Nephron progenitor cell (in vitro differentiated cells): ENCODE measurements at regions not wholly inside any gene's neighbourhood (a gene's known extent, or its start where the extent isn't known, plus 50 kb on each side); places are given as distances from the start of the nearest gene placed in this dataset.

Experiments
- DNase-seq: peaks from one replicate; pipeline ENCODE4 v3.0.0; 2021
- H3K27ac Mint-ChIP-seq: 2 replicates; pipeline ENCODE4 v1.8.0; 2021; ENCODE audit warnings: mild to moderate bottlenecking, moderate library complexity, mixed read lengths
- H3K27me3 Mint-ChIP-seq: 2 replicates; pipeline ENCODE4 v1.8.0; 2021; ENCODE audit warnings: mild to moderate bottlenecking, low read depth, mixed read lengths; ENCODE audit not compliant: poor library complexity
- H3K36me3 Mint-ChIP-seq: 2 replicates; pipeline ENCODE4 v1.8.0; 2021; ENCODE audit warnings: low read depth, mixed read lengths
- H3K4me1 Mint-ChIP-seq: 2 replicates; pipeline ENCODE4 v1.8.0; 2021; ENCODE audit warnings: mixed read lengths
- H3K4me3 Mint-ChIP-seq: 2 replicates; pipeline ENCODE4 v1.8.0; 2021; ENCODE audit warnings: mild to moderate bottlenecking, moderate library complexity, mixed read lengths
- H3K9me3 Mint-ChIP-seq: 2 replicates; pipeline ENCODE4 v1.8.0; 2021; ENCODE audit warnings: mild to moderate bottlenecking, moderate library complexity, mixed read lengths
- CTCF ChIP-seq: fragments of 200-600 bp; sonication (generic); IDR thresholded peaks from 2 replicates; pipeline ENCODE4 v1.5.0; 2021; ENCODE audit warnings: antibody characterized with exemption

GRCh38 chr2:14263053-14263452 is 369.5 kb upstream of the LRATD1 start:
- no peak for DNase-seq
- no peak overlapping the region for H3K4me3 Mint-ChIP-seq
- peaks cover 6% of the 10 kb centered on the region for H3K27me3 Mint-ChIP-seq
- no peak overlapping the region for H3K27ac Mint-ChIP-seq
- no peaks in the 10 kb centered on the region for H3K4me1 Mint-ChIP-seq
- no peaks in the 10 kb centered on the region for H3K9me3 Mint-ChIP-seq
- TF ChIP-seq CTCF = no peak
- no peaks in the 10 kb centered on the region for H3K36me3 Mint-ChIP-seq

- TF ChIP-seq CTCF = no peak
- H3K9me3 Mint-ChIP-seq = peaks cover 20% of the 10 kb centered on the region
- H3K4me1 Mint-ChIP-seq = no peaks in the 10 kb centered on the region
- peaks cover 8% of the 10 kb centered on the region for H3K36me3 Mint-ChIP-seq
- H3K4me3 Mint-ChIP-seq = no peak overlapping the region
- H3K27ac Mint-ChIP-seq = no peak overlapping the region
- no peak for DNase-seq
- H3K27me3 Mint-ChIP-seq = no peaks in the 10 kb centered on the region
Measured at GRCh38 chr2:14270036-14270582, 362.4 kb upstream of the LRATD1 start.

- Mint-ChIP-seq H3K9me3 (peaks cover 25% of the 10 kb centered on the region), H3K27me3 (no peaks in the 10 kb centered on the region), H3K4me1 (no peaks in the 10 kb centered on the region), H3K36me3 (peaks cover 8% of the 10 kb centered on the region), H3K27ac (no peak overlapping the region), H3K4me3 (no peak overlapping the region)
- TF ChIP-seq CTCF = no peak
- DNase-seq = no peak
Measured at GRCh38 chr2:14272396-14273075, 360.0 kb upstream of the LRATD1 start.

- peaks cover 3% of the 10 kb centered on the region for H3K27me3 Mint-ChIP-seq
- TF ChIP-seq CTCF = no peak
- peaks cover 31% of the 10 kb centered on the region for H3K9me3 Mint-ChIP-seq
- no peak overlapping the region for H3K4me3 Mint-ChIP-seq
- peaks cover 8% of the 10 kb centered on the region for H3K36me3 Mint-ChIP-seq
- H3K4me1 Mint-ChIP-seq = no peaks in the 10 kb centered on the region
- no peak overlapping the region for H3K27ac Mint-ChIP-seq
- DNase-seq = no peak
Measured at GRCh38 chr2:14273650-14274049, 358.9 kb upstream of the LRATD1 start.

- Mint-ChIP-seq H3K36me3 (no peaks in the 10 kb centered on the region), H3K27ac (no peak overlapping the region), H3K9me3 (no peaks in the 10 kb centered on the region), H3K4me1 (peaks cover 5% of the 10 kb centered on the region), H3K27me3 (no peaks in the 10 kb centered on the region), H3K4me3 (no peak overlapping the region)
- TF ChIP-seq CTCF = no peak
- DNase-seq = no peak
Measured at GRCh38 chr2:14284244-14284643, 348.3 kb upstream of the LRATD1 start.

- no peaks in the 10 kb centered on the region for H3K36me3 Mint-ChIP-seq
- H3K27me3 Mint-ChIP-seq = no peaks in the 10 kb centered on the region
- no peak for TF ChIP-seq CTCF
- no peak overlapping the region for H3K4me3 Mint-ChIP-seq
- H3K4me1 Mint-ChIP-seq = peaks cover 6% of the 10 kb centered on the region
- DNase-seq = no peak
- H3K27ac Mint-ChIP-seq = no peak overlapping the region
- no peaks in the 10 kb centered on the region for H3K9me3 Mint-ChIP-seq
Measured at GRCh38 chr2:14285812-14286211, 346.7 kb upstream of the LRATD1 start.
